ENCODE measurements at regions not wholly inside any gene's neighbourhood (a gene's known extent, or its start where the extent isn't known, plus 50 kb on each side); places are given as distances from the start of the nearest gene placed in this dataset.

GRCh38 chr3:130601442-130601971 lies 84.5 kb downstream of the COL6A6 start:
- TF ChIP-seq CTCF (conservative IDR thresholded peaks at IDR 0.05; ENCODE audit: low read depth): no peak
- no peak for DNase-seq (ENCODE audit: low spot score)
- CTCF ChIA-PET: no interaction called here
- H3K27ac ChIP-seq: no peak overlapping the region
- POLR2A ChIA-PET (ENCODE audit: low non-redundant PET): no interaction called here

GRCh38 chr3:130604806-130605205 lies 87.8 kb downstream of the COL6A6 start:
- ChIA-PET POLR2A (ENCODE audit: low non-redundant PET) (no interaction called here), CTCF (no interaction called here)
- H3K27ac ChIP-seq: no peak overlapping the region
- no peak for TF ChIP-seq CTCF (conservative IDR thresholded peaks at IDR 0.05; ENCODE audit: low read depth)
- DNase-seq (ENCODE audit: low spot score): no peak

GRCh38 chr3:130606336-130606735 lies 89.4 kb downstream of the COL6A6 start:
- no peak for TF ChIP-seq CTCF (conservative IDR thresholded peaks at IDR 0.05; ENCODE audit: low read depth)
- CTCF ChIA-PET: no interaction called here
- POLR2A ChIA-PET (ENCODE audit: low non-redundant PET): no interaction called here
- no peak overlapping the region for H3K27ac ChIP-seq
- DNase-seq (ENCODE audit: low spot score): no peak

- TF ChIP-seq CTCF (conservative IDR thresholded peaks at IDR 0.05; ENCODE audit: low read depth): no peak
- ChIA-PET POLR2A (ENCODE audit: low non-redundant PET) (no interaction called here), CTCF (no interaction called here)
- no peak overlapping the region for H3K27ac ChIP-seq
- no peak for DNase-seq (ENCODE audit: low spot score)
These were observed 90.7 kb downstream of the COL6A6 start for GRCh38 chr3:130607553-130608154.

GRCh38 chr3:130609166-130609979 lies 92.4 kb downstream of the COL6A6 start:
- TF ChIP-seq CTCF (conservative IDR thresholded peaks at IDR 0.05; ENCODE audit: low read depth): no peak
- H3K27ac ChIP-seq: no peak overlapping the region
- no peak for DNase-seq (ENCODE audit: low spot score)
- ChIA-PET POLR2A (ENCODE audit: low non-redundant PET) (no interaction called here), CTCF (interaction anchor here (0.6 to 0.7 kb wide), 2 partner anchors 17 to 424 kb away, joined by 5 read pairs; no protein-coding TSS in a partner anchor)

- no peak for TF ChIP-seq CTCF (conservative IDR thresholded peaks at IDR 0.05; ENCODE audit: low read depth)
- ChIA-PET POLR2A (ENCODE audit: low non-redundant PET) (no interaction called here), CTCF (interaction anchor here (0.6 kb wide), 1 partner anchor 1405 kb away, joined by 4 read pairs; no protein-coding TSS in a partner anchor)
- no peak for DNase-seq (ENCODE audit: low spot score)
- H3K27ac ChIP-seq: no peak overlapping the region
These were observed 102.2 kb downstream of the COL6A6 start for GRCh38 chr3:130619196-130619595.

All from RWPE1 (cell line).